Peyer's patch (tissue), 4 donors: ENCODE measurements at regions not wholly inside any gene's neighbourhood (a gene's known extent, or its start where the extent isn't known, plus 50 kb on each side); places are given as distances from the start of the nearest gene placed in this dataset.

Experiments used
- POLR2A ChIP-seq, 2 donors: fragments of 450-650 bp; IDR thresholded peaks; one replicate each; pipeline ENCODE4 v1.5.1; 2017; ENCODE audit warnings: antibody characterized with exemption in 2 of 2, mild to moderate bottlenecking in 2 of 2, moderate library complexity in 2 of 2
- TF ChIP-seq, protein P1 (sequence below), 6 experiments: fragments of 450-650 bp in 4 of 6; fragments of 200-600 bp in 2 of 6; sonication (generic) in 1 of 6; IDR thresholded peaks; one replicate each; pipeline ENCODE4 v1.5.1; 2017 to 2019; ENCODE audit warnings: antibody characterized with exemption in 6 of 6, mild to moderate bottlenecking in 3 of 6, moderate library complexity in 1 of 6

DNA sequence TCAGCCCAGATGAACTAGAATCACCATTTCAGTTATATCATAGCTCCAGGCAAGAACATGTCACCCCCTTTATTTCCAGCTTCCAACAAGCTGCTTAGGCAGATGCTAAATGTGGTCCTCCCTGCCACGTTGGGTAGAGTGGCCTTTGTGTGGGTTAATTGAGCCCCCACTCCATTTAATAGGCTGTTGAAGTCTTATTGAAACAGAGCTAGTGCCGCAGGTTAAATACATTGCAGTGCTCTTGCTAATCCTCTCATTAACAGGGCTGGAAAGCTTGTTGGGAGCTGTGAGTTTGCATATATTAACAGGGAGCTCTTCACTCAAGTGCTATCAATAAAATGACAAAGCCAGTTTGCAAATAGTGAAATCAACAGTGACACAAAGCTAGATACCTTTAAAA lies 248.4 kb upstream of the CMC1 start:
- TF ChIP-seq, protein P1, sequence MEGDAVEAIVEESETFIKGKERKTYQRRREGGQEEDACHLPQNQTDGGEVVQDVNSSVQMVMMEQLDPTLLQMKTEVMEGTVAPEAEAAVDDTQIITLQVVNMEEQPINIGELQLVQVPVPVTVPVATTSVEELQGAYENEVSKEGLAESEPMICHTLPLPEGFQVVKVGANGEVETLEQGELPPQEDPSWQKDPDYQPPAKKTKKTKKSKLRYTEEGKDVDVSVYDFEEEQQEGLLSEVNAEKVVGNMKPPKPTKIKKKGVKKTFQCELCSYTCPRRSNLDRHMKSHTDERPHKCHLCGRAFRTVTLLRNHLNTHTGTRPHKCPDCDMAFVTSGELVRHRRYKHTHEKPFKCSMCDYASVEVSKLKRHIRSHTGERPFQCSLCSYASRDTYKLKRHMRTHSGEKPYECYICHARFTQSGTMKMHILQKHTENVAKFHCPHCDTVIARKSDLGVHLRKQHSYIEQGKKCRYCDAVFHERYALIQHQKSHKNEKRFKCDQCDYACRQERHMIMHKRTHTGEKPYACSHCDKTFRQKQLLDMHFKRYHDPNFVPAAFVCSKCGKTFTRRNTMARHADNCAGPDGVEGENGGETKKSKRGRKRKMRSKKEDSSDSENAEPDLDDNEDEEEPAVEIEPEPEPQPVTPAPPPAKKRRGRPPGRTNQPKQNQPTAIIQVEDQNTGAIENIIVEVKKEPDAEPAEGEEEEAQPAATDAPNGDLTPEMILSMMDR (IDR thresholded peaks at IDR 0.05): no peak
- no peak for TF ChIP-seq POLR2A (IDR thresholded peaks at IDR 0.05)
